ENCODE measurements at regions not wholly inside any gene's neighbourhood (a gene's known extent, or its start where the extent isn't known, plus 50 kb on each side); places are given as distances from the start of the nearest gene placed in this dataset.

DNA sequence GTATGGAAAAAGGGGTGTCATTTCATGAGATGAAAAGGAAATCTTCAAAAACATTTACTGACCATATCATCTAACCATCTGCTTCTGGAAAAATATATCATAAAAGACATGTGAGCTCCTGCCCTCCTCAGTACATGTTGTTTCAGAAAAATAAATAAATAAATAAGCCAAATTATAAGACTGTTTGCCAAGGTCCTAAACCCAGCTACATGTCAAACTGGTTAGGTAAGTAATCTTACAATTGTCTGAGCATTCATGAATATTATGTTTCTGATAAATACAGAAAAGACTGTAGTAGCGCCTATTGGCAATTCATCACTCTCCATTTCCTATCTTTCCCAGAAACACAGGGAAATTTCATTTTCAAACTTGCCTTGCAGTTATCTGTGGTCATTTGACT, 138.9 kb upstream of the SETBP1 start:
- Histone ChIP-seq H3K4me3 (no peak overlapping the region), H3K27ac (no peak overlapping the region), H3K27me3 (replicated peaks; ENCODE audit: insufficient read depth) (no peaks in the 10 kb centered on the region), H3K4me1 (ENCODE audit: control insufficient read depth in 1 of 2, low read depth in 2 of 2) (peaks cover 18 to 24% of the 10 kb centered on the region in 2 donors), H3K9me3 (no peaks in the 10 kb centered on the region), H3K36me3 (no peaks in the 10 kb centered on the region)
- ATAC-seq (ENCODE audit: insufficient number of reproducible peaks, low FRiP score, low read depth) (no peak), DNase-seq (ENCODE audit: low spot score) (no peak)
- TF ChIP-seq, protein P1, sequence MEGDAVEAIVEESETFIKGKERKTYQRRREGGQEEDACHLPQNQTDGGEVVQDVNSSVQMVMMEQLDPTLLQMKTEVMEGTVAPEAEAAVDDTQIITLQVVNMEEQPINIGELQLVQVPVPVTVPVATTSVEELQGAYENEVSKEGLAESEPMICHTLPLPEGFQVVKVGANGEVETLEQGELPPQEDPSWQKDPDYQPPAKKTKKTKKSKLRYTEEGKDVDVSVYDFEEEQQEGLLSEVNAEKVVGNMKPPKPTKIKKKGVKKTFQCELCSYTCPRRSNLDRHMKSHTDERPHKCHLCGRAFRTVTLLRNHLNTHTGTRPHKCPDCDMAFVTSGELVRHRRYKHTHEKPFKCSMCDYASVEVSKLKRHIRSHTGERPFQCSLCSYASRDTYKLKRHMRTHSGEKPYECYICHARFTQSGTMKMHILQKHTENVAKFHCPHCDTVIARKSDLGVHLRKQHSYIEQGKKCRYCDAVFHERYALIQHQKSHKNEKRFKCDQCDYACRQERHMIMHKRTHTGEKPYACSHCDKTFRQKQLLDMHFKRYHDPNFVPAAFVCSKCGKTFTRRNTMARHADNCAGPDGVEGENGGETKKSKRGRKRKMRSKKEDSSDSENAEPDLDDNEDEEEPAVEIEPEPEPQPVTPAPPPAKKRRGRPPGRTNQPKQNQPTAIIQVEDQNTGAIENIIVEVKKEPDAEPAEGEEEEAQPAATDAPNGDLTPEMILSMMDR (IDR thresholded peaks at IDR 0.05), result no peak

DNA sequence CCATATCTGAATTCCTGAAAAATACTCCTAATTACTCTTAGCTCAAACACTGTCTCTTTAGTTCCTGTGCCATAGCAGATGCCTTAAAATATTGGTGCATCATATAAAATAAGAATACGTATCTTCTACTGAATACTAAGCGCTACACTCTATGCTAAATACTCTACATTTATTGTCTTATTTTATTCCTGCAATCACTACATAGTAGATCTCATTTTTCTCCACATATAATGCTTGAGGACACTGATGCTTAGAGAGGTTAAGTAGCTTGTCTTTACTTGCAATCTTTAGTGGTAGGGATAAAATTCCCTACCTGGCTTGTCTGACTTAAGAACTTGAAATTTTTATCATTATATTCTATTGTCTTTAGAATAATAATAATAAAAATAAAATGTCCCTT, 137.3 kb upstream of the SETBP1 start:
- peaks cover 8 to 9% of the 10 kb centered on the region in 2 donors for H3K4me1 ChIP-seq (ENCODE audit: control insufficient read depth in 1 of 2, low read depth in 2 of 2)
- H3K36me3 ChIP-seq, result no peaks in the 10 kb centered on the region
- H3K27me3 ChIP-seq (replicated peaks; ENCODE audit: insufficient read depth), result no peaks in the 10 kb centered on the region
- DNase-seq (ENCODE audit: low spot score) (no peak), ATAC-seq (ENCODE audit: insufficient number of reproducible peaks, low FRiP score, low read depth) (no peak)
- H3K27ac ChIP-seq, result no peak overlapping the region
- H3K4me3 ChIP-seq, result no peak overlapping the region
- TF ChIP-seq, protein P1 (IDR thresholded peaks at IDR 0.05), result no peak
- H3K9me3 ChIP-seq, result no peaks in the 10 kb centered on the region

DNA sequence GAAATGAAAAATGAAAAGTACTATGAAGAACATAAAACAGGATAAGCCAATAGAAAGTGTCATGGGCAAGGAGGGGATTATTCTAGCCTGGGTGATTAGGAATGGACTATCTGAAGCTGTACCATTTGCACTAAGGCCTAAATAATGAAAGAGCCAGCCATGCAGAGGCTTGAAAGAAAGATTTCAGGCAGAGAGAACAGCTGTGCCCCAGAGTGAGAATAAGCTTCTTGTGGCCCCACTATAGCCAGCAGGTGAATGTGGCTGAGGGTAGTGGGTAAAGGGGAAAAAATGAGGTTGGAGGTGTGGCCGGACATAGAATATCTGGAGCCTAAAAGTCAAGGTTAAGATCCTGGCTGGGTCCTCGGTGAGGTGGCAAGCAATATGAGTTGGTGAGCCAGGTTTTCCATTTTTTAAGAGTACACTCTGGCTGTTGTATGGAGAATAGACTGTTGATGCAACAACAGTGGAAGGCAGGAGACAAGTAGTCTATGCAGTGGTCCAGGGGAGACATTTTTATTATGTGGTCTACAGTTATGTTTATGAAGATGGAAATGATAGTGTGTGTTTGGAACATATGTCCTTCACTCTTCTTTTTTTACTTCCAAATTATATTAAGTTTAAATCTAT, 135.2 kb upstream of the SETBP1 start:
- no peaks in the 10 kb centered on the region for H3K27me3 ChIP-seq (replicated peaks; ENCODE audit: insufficient read depth)
- no peak overlapping the region for H3K4me3 ChIP-seq
- no peaks in the 10 kb centered on the region for H3K36me3 ChIP-seq
- peaks cover 8 to 9% of the 10 kb centered on the region in 2 donors for H3K4me1 ChIP-seq (ENCODE audit: control insufficient read depth in 1 of 2, low read depth in 2 of 2)
- no peak overlapping the region for H3K27ac ChIP-seq
- no peak for DNase-seq (ENCODE audit: low spot score)
- H3K9me3 ChIP-seq, result no peaks in the 10 kb centered on the region
- TF ChIP-seq, protein P1 (IDR thresholded peaks at IDR 0.05), result no peak
- no peak for ATAC-seq (ENCODE audit: insufficient number of reproducible peaks, low FRiP score, low read depth)

DNA sequence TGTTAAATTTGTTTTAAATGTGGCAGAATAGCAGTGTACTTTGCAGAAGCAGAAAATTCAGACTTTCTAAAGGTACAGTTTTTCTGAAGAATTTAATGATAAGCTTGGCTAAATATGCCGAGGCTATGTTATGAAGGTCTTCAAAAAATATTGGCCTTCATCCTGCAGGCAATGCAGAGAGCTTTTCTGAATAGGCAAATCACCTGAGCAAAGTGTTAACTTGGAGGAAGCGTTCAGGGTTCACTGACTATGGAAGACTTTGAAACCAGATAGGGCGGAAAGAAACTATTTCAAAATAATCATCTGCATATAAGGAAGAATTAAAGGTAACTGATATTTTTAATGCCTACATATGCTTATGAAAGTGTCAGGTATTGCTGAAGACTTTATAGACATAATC, 133.7 kb upstream of the SETBP1 start:
- Histone ChIP-seq H3K36me3 (no peaks in the 10 kb centered on the region), H3K27ac (no peak overlapping the region), H3K27me3 (replicated peaks; ENCODE audit: insufficient read depth) (no peaks in the 10 kb centered on the region), H3K9me3 (no peaks in the 10 kb centered on the region), H3K4me1 (ENCODE audit: control insufficient read depth in 1 of 2, low read depth in 2 of 2) (no peaks in the 10 kb centered on the region), H3K4me3 (no peak overlapping the region)
- DNase-seq (ENCODE audit: low spot score) (no peak), ATAC-seq (ENCODE audit: insufficient number of reproducible peaks, low FRiP score, low read depth) (no peak)
- TF ChIP-seq, protein P1 (IDR thresholded peaks at IDR 0.05), result no peak

DNA sequence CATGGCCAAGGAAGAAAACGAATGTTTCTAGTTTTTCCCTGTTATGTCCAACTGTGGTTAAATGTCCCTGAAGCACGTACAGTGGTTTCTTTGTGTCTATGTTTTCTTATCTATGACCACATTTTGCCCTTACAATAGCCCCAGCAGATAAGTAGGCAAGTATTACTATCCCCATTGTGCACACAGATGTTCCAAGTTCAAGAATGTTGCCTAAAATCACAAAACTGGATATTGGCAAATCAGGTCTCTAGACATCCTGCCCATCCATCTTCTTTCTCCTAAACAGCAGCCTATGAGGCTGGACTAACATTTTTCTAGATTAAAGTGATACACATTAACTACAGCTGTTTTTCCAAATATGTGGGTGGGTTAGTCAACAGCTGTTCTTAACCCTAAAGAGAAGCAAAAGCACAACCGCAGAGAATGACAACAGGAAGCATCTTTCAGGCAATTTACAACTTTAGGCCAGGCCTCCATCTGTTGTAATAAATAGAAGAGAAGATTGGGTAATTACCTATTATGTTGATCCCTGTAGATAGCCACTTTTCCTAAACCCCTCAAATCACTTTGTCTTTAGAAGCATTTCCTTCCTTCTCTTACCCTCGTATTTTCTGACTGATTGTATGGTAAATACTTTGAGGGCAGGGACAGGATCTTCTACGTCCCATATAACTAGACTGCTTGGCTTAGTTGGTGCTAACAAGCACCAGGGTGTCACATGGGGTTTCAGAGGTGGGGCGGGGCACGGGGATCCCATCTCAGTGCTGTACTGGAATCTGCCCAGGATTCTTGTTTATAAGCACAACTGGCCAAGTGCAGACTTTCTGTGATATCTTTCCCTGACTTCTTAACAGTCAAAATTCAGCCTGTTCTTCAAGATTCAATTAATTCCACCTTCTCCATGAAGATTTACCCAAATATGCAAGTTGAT, 132.1 kb upstream of the SETBP1 start:
- ATAC-seq (ENCODE audit: insufficient number of reproducible peaks, low FRiP score, low read depth) (no peak), DNase-seq (ENCODE audit: low spot score) (no peak)
- Histone ChIP-seq H3K27ac (no peak overlapping the region), H3K27me3 (replicated peaks; ENCODE audit: insufficient read depth) (no peaks in the 10 kb centered on the region), H3K9me3 (no peaks in the 10 kb centered on the region), H3K4me3 (no peak overlapping the region), H3K4me1 (ENCODE audit: control insufficient read depth in 1 of 2, low read depth in 2 of 2) (no peaks in the 10 kb centered on the region), H3K36me3 (no peaks in the 10 kb centered on the region)
- TF ChIP-seq, protein P1 (IDR thresholded peaks at IDR 0.05), result no peak

All from thoracic aorta (tissue), 2 donors.